HS-5 (cell line): ENCODE measurements at regions not wholly inside any gene's neighbourhood (a gene's known extent, or its start where the extent isn't known, plus 50 kb on each side); places are given as distances from the start of the nearest gene placed in this dataset.

Source experiments
- DNase-seq: peaks from one replicate; pipeline ENCODE4 v3.0.0-alpha.2; 2012; ENCODE audit warnings: low read depth

- no peak for DNase-seq
Observed at GRCh38 chr6:139663996-139664395, 289.5 kb upstream of the CITED2 start.

- DNase-seq, result no peak
Observed at GRCh38 chr6:139659711-139660110, 285.3 kb upstream of the CITED2 start.

GRCh38 chr6:139659196-139659595 lies 284.7 kb upstream of the CITED2 start:
- no peak for DNase-seq

GRCh38 chr6:139657119-139657518 lies 282.7 kb upstream of the CITED2 start:
- no peak for DNase-seq

- DNase-seq, result no peak
Observed at GRCh38 chr6:139655783-139656705, 281.6 kb upstream of the CITED2 start.

GRCh38 chr6:139654888-139655782 lies 280.7 kb upstream of the CITED2 start:
- no peak for DNase-seq

- DNase-seq, result no peak
Observed at GRCh38 chr6:139654309-139654708, 279.9 kb upstream of the CITED2 start.

- no peak for DNase-seq
Observed at GRCh38 chr6:139653111-139653510, 278.7 kb upstream of the CITED2 start.

GRCh38 chr6:139650941-139651340 lies 276.5 kb upstream of the CITED2 start:
- DNase-seq, result no peak

- no peak for DNase-seq
Observed at GRCh38 chr6:139649732-139650131, 275.3 kb upstream of the CITED2 start.

GRCh38 chr6:139649128-139649527 lies 274.7 kb upstream of the CITED2 start:
- DNase-seq, result no peak

GRCh38 chr6:139648430-139649000 lies 274.1 kb upstream of the CITED2 start:
- no peak for DNase-seq

- DNase-seq, result no peak
Observed at GRCh38 chr6:139647841-139648240, 273.4 kb upstream of the CITED2 start.

GRCh38 chr6:139647016-139647415 lies 272.6 kb upstream of the CITED2 start:
- DNase-seq, result no peak

GRCh38 chr6:139644821-139645220 lies 270.4 kb upstream of the CITED2 start:
- DNase-seq, result no peak

- no peak for DNase-seq
Observed at GRCh38 chr6:139643986-139644385, 269.5 kb upstream of the CITED2 start.

- DNase-seq, result no peak
Observed at GRCh38 chr6:139642346-139642745, 267.9 kb upstream of the CITED2 start.

- no peak for DNase-seq
Observed at GRCh38 chr6:139641376-139641775, 266.9 kb upstream of the CITED2 start.

GRCh38 chr6:139640921-139641320 lies 266.5 kb upstream of the CITED2 start:
- no peak for DNase-seq

- no peak for DNase-seq
Observed at GRCh38 chr6:139640448-139640847, 266.0 kb upstream of the CITED2 start.

- DNase-seq, result no peak
Observed at GRCh38 chr6:139639507-139639906, 265.1 kb upstream of the CITED2 start.

GRCh38 chr6:139638179-139638941 lies 263.9 kb upstream of the CITED2 start:
- no peak for DNase-seq
